ENCODE measurements at regions not wholly inside any gene's neighbourhood (a gene's known extent, or its start where the extent isn't known, plus 50 kb on each side); places are given as distances from the start of the nearest gene placed in this dataset.

DNA sequence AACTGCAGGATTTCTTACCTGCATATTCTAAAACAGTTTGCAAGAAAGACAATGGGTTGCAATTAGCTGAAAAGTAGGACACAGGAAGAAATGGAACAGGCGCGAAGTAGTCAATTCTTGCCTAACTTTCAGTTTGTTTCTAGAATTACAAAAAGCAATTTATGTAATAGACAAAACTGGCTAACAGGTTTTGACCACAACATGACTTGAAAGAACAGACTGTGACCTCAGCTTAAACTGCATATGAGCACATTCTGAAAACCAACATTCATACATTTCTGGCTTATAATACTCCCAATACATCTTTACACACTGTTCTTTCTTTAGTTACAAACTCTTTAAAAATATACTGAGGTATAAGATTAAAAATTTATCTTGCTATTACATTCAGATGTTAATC, 405.9 kb upstream of the B3GALT2 start:
- TF ChIP-seq CTCF (IDR thresholded peaks at IDR 0.05) (no peak), POLR2A (IDR thresholded peaks at IDR 0.05) (no peak)

Data from thyroid gland (tissue), 4 donors.